Activated T-cell treated with anti-CD3 and anti-CD28 coated beads, Interleukin-2, amount 50 U/mL, for 1 hour (primary cell): ENCODE measurements at regions not wholly inside any gene's neighbourhood (a gene's known extent, or its start where the extent isn't known, plus 50 kb on each side); places are given as distances from the start of the nearest gene placed in this dataset.

Experiments used
- DNase-seq: peaks from one replicate; pipeline ENCODE4 v3.0.0-alpha.2; 2020

GRCh38 chr11:11038352-11038751 is 180.5 kb upstream of the ZBED5 start:
- no peak for DNase-seq

GRCh38 chr11:11036848-11037732 is 179.2 kb upstream of the ZBED5 start:
- DNase-seq: peak; percentile 24

- no peak for DNase-seq
Measured at GRCh38 chr11:11036185-11036847, 178.5 kb upstream of the ZBED5 start.

- DNase-seq: no peak
Measured at GRCh38 chr11:11035331-11035730, 177.5 kb upstream of the ZBED5 start.

- DNase-seq: no peak
Measured at GRCh38 chr11:11034476-11034875, 176.6 kb upstream of the ZBED5 start.

GRCh38 chr11:11032066-11032465 is 174.2 kb upstream of the ZBED5 start:
- no peak for DNase-seq

GRCh38 chr11:11029027-11029426 is 171.2 kb upstream of the ZBED5 start:
- DNase-seq: no peak

GRCh38 chr11:11028017-11028692 is 170.3 kb upstream of the ZBED5 start:
- peak; percentile 81 for DNase-seq

- DNase-seq: no peak
Measured at GRCh38 chr11:11027288-11027687, 169.4 kb upstream of the ZBED5 start.

GRCh38 chr11:11025087-11025486 is 167.2 kb upstream of the ZBED5 start:
- no peak for DNase-seq

- no peak for DNase-seq
Measured at GRCh38 chr11:11022125-11022730, 164.4 kb upstream of the ZBED5 start.

- DNase-seq: no peak
Measured at GRCh38 chr11:11021563-11021962, 163.7 kb upstream of the ZBED5 start.

GRCh38 chr11:11020747-11021149 is 162.9 kb upstream of the ZBED5 start:
- no peak for DNase-seq

GRCh38 chr11:11020219-11020726 is 162.4 kb upstream of the ZBED5 start:
- DNase-seq: no peak

- DNase-seq: no peak
Measured at GRCh38 chr11:11016943-11017342, 159.1 kb upstream of the ZBED5 start.

GRCh38 chr11:11016068-11016467 is 158.2 kb upstream of the ZBED5 start:
- DNase-seq: no peak

GRCh38 chr11:11011617-11012016 is 153.8 kb upstream of the ZBED5 start:
- DNase-seq: no peak

GRCh38 chr11:11010624-11011127 is 152.8 kb upstream of the ZBED5 start:
- no peak for DNase-seq

GRCh38 chr11:11009179-11009578 is 151.3 kb upstream of the ZBED5 start:
- no peak for DNase-seq

GRCh38 chr11:11004069-11004468 is 146.2 kb upstream of the ZBED5 start:
- DNase-seq: no peak

- DNase-seq: no peak
Measured at GRCh38 chr11:11003226-11003625, 145.4 kb upstream of the ZBED5 start.

GRCh38 chr11:11000579-11001283 is 142.9 kb upstream of the ZBED5 start:
- DNase-seq: no peak
